GM19351 (cell line): ENCODE measurements at regions not wholly inside any gene's neighbourhood (a gene's known extent, or its start where the extent isn't known, plus 50 kb on each side); places are given as distances from the start of the nearest gene placed in this dataset.

ENCODE experiments used
- ATAC-seq: cut with Tn5 transposase; IDR thresholded peaks from one replicate; pipeline ENCODE4 v1.9.1; 2021; ENCODE audit warnings: mild to moderate bottlenecking, moderate library complexity; ENCODE audit not compliant: unreplicated experiment

DNA sequence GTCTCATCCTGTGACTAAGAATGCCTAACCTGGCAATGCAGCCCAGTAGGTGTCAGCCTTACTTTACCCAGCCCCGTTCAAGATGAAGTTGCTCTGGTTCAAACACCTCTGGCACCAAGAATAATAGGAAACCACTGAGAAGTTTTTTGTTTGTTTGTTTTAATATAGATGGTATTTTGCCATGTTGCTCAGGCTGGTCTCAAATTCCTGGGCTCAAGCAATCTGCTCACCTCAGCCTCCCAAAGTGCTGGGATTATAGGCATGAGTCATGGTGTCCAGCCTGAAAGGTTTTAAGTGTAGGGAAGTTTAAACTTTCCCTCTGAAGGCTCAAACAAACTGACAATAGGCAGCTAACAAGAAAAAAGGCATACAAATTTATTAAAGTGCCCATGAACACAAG lies 51.2 kb upstream of the ABCC4 start:
- ATAC-seq: no peak

DNA sequence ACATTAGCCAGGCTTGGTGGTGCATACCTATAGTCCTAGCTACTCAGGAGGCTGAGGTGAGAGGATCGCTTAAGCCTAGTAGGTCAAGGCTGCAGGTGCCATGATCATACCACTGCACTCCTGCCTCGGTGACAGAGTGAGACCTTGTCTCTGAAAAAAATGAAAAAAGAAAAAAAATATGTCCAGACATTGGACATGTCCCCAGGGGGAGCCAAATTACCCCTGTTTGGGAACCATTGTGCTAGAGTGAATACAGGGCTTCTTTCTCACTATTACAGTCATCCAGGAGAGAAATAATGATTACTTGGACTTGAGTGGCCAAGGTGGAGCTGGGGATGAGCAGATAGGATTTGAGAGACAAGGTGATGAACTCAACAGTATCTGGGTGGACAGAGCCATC lies 52.9 kb upstream of the ABCC4 start:
- ATAC-seq: no peak

DNA sequence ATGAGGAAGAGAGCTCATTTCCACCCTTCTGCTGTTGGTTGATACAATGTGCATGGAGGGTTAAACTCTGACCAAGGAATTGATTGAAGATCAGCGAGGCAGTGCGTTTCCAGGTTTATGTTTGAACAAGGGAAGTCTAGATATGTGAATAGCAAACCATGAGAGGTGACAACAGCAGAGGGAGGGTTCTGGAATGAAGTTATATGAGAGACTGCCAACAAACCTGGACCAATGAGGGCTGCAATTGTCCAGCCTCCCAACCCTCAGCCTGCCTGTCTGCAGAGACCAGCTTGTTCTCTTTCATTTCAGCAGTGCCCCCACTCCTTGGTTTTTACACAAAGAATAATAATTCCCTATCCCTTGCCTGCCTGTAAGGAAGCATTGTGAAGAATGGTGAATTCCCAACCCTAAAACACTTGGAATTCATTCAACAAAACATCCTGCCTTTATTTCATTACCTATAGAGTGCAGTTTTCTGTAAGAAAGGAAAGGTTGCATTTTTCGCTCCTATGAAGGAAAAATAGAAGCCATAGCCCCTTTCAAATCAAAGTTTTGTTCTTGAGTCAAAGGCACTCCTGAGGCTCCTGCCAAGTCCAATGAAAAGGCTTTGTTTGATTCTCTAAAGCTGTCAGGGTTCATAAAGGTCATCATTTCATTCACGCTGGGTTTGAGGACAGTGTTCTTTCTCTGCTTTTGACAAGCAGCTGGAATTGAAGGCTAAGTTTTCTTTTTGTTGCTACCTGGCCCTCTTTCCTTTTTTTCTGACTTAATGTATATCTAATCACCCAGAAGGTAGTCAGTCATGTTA lies 53.6 kb upstream of the ABCC4 start:
- no peak for ATAC-seq

DNA sequence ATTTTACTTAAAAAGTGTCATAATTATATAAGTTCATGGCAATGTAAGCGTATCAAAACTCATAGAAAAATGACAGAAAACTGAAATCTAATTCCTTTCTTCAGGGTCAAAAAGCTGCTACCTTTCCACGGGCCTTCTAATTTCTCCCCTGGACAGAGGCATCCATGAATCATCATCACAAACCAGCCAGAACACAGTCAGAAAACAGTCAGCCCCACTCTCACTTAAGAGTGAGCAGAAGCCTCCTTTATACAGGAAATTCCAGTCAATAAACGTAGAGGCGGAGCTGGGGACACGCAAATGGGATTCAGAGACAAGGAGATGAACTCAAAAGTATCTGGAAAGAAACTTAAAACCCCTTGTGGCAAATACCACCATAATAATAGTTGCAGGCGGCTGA lies 54.2 kb upstream of the ABCC4 start:
- ATAC-seq: no peak

DNA sequence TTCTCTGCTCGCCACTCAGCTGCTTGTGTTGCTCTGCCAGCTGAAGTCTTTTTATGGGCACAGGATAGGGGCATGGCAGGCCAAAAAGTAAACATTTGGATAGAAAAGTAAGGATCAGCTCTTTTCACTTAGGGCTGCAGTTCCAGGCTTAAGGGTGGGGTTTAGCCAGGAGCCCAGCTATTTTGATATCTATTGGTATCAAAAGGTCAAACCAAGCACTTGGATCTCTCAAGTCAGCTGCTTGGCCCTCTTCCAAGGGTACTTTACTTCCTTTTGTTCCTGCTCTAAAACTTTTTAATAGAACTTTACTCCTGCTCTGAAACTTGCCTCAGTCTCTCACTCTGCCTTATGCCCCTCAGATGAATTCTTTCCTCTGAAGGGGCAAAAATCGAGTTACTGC lies 55.7 kb upstream of the ABCC4 start:
- no peak for ATAC-seq

DNA sequence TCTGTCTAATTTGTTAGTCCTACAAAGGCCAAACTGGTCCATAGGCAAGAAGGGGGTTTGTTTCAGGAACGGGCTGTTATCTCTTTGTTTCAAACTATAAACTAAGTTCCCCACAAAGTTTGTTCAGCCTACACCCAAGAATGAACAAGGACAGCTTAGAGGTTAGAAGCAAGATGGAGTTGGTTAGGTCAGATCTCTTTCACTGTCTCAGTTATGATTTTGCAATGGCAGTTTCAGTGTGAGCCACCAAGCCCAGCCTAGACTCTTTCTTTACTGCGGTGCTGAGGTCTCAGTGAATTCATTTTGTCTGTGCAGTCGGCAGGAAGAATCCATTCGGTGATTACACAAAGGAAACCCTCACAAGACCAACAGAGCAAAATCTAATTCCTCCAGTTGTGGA lies 56.6 kb upstream of the ABCC4 start:
- ATAC-seq: no peak

DNA sequence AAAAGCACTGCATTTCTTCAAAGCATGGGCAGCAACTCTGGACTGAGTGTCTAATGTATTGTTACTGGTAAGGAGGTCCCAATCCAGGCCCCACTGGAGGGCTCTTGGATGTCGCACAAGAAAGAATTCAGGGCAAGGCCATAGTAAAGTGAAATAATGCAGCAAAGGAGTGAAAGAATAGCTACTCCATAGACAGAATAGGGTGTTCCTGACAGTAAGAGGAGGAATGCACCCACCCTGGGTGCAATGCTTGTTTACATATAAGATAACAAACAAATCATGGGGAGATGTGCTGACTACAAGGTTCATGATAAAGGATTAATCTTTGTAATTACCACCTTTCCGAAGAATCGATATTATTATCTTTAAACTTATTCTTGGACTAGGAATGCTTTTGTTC lies 58.8 kb upstream of the ABCC4 start:
- ATAC-seq: no peak

DNA sequence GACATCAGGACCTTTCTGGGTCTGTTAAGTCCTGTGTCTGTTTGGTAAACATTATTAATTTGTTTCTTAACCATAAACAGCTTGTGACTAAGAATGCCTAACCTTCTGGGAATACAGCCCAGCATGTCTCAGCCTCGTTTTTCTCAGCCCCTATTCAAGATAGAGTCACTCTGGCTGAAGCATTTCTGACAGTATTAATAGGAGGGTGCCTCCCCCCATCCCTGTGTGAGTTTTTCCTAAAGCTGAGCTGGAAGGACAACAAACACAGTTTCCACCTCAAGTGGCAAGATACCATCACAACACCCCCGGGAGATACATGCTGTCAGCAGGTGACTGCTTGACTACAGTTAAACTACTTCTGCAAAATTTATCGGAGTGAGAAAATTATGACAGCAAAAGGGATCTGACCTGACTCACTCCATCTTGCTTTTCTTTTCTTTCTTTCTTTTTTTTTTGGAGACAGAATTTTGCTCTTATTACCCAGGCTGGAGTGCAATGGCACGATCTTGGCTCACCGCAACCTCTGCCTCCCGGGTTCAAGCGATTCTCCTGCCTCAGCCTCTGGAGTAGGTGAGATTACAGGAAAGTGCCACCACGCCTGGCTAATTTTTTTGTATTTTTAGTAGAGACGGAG lies 59.3 kb upstream of the ABCC4 start:
- ATAC-seq: no peak

DNA sequence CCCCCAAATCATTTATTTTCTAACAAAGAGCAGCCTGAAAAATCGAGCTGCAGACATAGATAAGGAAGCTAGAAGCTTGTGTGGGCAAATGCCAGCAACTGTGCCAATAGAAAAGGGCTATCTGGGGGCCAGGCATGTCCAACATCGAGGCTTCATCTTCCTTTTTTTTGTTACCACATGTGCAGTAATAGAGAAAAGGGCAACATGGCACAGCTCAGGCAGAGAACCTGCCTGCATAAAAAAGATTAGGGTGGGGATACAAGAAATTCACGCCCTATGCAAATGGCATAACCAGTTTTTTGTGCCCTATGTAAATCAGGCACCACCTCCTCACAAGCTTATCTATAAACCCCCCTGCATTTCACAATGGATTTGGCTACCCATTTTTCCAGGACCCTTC lies 60.4 kb upstream of the ABCC4 start:
- ATAC-seq: no peak

DNA sequence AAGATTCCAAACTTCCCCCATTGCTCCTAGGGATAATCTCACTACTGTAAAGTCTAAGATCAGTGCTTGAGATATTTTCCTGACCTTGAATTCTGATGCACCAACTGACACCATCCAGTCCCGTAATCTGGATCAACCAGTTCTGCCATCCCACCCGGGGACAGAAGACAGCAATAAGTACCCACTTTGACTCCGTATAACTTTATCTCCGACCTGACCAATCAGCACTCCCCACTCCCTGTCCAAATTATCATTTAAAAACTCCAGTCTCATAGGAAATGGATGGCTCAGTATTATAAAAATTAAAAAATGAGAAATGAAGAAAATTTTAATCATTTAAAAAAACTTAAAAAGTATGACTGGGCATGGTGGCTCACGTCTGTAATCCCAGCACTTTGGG lies 61.4 kb upstream of the ABCC4 start:
- no peak for ATAC-seq

DNA sequence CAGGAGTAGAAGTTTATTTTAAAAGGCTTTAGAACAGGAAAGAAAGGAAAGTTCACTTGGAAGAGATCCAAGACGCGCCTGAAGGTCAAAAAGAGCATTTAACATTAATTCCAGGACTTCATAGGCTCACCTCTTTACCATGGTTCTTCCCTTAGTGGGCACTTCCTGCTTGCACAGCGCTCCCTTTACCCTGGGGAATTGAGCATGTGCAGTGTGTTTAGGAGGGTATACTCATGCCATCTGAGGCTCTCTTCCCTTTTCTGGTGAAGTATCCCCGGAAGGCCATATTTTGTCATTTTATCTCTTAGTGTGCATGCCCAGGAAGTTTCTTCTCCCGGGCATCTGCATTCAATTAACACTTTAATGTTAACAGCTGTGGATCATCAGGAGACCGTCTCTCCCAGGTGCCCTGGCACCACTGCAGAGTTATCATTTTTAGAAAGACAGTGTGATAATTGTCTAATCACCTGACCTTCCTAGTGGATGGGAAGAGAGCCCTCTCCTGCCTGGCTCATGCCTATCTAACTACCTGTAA lies 66.1 kb upstream of the ABCC4 start:
- ATAC-seq: no peak

DNA sequence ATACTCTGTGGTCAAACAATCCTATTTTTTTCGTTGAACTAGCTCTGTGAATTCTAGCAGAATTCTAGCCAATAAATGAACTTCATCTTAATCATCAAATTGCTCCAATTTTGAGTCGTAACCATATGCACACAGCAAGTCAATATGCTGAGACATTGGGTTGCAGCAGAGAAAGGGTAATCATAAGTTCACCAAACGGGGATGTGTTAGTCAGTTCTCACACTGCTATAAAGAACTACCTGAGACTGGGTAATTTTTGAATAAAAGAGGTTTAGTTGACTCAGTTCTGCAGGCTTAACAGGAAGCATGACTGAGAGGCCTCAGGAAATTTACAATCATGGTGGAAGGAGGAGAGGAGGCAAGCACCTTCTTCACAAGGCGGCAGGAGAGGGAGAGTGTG lies 67.7 kb upstream of the ABCC4 start:
- no peak for ATAC-seq

DNA sequence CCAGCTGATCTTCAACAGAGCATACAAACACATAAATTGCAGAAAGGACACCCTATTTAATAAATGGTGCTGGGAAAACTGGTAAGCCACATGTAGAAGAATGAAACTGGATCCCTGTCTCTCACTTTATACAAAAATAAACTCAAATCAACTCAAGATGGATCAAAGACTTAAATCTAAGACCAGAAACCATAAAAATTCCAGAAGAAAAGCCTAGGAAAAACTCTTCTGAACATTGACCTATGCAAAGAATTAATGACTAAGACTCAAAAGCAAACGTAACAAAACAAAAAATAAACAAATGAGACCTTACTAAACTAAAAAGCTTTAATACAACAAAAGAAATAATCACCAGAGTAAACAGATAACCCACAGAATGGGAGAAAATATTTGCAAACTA lies 74.5 kb upstream of the ABCC4 start:
- ATAC-seq: no peak

DNA sequence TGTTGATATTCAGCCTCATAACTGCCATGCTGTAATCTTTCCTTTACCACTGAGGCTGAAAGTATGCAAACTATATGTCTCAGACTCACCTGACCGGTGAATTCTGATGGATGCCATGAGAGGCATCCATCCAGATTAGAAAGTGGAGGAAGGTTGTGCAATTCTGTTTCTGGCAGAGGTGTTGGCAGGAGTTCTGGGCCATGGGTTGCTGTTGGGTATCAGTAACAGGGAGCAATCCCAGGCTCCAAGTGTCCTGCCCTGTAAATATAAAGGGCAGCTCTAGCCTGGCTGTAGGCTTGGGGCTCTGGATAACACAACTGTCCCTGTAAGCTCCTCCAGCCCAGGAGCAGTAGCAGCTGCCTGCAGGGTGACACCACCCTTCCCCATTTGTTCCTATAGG lies 77.4 kb upstream of the ABCC4 start:
- ATAC-seq: no peak

DNA sequence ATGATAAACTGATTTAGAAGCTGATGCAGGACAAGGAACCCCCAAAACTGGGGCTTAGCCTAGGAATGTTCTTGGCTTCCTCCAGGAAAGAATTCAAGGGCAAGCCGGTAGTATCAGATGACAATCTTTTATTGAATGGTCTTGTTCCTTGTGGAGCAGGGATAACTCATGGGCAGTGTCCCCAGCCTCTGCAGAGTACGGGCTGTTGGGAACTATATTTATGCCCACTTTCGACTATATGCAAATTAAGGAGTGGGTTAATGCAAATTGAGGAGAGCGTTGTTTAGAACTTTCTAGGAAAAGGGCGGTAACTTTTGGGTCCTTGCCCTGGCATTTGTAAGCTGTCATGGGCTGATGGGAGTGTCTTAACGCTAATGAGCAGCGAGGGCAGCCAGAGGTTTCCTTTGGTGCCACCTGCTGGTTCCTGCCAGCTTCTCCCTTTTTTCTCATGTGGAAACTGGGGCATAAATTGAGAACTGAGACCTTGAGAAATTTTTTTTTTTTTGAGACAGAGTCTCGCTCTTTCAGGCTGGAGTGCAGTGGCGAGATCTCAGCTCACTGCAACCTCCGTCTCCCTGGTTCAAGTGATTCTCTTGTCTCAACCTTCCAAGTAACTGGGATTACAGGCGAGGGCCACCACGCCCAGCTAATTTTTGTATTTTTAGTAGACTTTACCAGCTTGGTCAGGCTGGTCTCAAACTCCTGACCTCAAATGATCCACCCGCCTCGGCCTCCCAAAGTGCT lies 79.4 kb upstream of the ABCC4 start:
- peak; percentile 86 for ATAC-seq

DNA sequence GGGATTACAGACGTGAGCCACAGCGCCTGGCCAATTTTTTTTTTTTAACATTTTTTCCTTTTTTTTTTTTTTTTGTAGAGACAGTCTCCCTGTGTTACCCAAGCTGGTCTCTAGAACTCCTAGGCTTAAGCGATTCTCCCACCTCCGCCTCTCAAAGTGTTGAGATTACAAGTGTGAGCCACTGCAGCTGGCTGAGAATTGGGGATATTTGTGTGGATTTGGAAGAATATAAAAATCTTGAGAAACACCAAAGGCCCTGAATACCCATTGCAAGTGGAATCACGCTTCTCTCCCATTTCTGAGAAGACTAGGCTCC lies 79.9 kb upstream of the ABCC4 start:
- ATAC-seq: no peak

DNA sequence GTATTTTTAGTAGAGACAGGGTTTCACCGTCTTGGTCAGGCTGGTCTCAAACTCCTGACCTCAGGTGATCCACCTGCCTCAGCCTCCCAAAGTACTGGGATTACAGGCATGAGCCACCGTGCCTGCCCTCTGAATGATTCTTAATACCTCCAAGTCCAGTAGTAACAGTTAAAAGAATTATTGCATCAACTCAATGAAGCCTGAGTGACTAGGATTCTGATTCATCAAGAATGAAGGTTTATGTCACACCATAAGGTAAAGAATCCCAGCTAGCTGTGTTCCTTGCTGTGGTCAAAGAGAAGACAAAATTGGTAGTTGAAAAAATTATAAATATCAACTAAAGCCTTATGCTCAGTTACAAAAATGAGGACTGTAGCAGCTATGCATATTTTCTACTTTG lies 81.2 kb upstream of the ABCC4 start:
- ATAC-seq: no peak

DNA sequence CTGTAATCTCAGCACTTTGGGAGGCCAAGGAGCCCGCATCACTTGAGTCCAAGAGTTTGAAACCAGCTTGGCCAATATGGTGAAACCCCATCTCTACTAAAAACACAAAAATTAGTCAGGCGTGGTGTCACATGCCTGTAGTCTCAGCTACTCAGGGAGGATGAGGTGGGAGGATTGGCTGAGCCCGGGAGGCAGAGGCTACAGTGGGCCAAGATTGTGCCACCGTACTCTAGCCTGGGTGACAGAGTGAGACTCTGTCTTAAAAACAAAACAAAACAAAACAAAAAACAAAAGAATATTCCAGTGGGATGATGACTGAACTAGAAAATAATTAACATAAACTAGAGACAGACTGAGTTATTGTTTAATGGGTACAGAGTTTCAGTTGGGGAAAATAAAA lies 81.7 kb upstream of the ABCC4 start:
- ATAC-seq: no peak

DNA sequence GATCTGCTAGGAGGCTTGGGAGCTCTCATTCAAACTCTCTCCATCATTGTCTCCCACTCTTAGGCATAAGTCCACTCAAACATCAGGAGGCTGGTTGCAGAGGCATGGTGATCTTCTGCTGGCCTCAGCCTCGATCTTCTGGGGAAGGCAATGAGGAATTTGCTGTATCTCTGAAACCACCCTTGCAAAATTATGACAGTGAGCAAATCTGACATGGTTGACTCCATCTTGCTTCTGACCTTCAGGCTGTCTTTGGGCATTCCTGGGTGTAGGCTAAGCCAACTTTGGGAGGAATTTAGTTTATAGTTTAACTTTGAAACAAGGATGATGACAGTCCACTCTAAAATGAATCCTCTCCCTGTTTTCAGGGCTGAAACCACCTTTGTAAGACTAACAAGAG lies 84.1 kb upstream of the ABCC4 start:
- ATAC-seq: no peak

DNA sequence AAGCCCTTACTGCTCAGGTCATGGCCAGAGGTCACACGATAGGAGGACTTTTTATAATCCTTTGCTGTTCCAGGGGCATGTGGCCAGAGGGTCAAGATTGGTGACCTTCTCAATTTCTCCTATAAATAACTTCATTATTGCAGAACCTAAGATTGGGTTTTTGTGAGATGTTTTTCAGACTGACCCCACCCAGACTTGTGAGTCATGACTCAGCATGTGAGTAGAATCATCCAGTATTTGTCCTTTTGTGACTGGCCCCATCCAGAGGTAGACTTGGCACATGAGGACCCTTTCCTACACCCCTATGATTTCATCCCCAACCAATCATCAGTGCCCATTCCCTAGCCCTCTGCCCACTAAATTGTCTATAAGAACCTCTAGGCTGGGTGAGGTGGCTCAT lies 84.5 kb upstream of the ABCC4 start:
- no peak for ATAC-seq

DNA sequence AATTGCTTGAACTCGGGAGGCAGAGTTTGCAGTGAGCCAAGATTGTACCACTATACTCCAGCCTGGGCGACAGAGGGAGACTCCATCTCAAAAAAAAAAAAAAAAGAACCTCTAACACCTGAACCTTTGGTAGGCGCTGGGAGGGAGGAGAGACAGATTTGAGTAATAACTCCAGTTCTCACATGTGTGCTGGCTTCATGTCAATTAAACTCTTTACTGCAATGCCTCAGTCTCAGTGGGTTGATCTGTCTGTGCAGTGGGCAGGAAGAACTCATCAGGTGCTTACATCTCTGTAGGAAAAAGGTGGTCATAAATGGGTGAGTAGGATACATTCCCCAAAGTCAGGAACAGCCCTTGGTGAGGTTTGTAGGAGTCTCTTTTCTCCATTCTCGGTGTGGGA lies 85.1 kb upstream of the ABCC4 start:
- ATAC-seq: peak; percentile 35

DNA sequence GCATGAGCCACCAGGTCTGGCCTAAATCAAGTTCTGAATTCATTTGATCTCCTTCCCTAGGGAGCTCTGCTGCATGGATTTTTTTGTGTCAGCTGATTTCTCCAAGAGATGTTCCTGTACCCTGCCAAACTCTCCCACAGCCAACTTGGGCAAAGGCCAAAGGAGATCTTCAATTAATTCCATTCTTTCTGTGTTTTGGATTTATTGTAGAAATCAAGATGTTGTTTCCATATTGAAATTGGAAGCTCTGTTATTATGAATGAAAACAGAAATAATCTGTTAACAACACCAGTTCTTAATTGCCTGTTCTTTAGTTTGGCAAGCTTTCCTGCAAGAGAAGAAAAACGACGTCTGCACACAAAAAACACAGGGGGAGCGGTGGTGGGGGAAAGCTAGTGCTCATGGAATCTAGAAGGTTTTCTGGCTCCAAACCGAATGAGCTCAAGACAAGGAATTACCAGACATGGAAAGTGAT lies 86.5 kb upstream of the ABCC4 start:
- no peak for ATAC-seq
